NB4 (cell line): ENCODE measurements at regions not wholly inside any gene's neighbourhood (a gene's known extent, or its start where the extent isn't known, plus 50 kb on each side); places are given as distances from the start of the nearest gene placed in this dataset.

Experiments used
- DNase-seq: peaks from one replicate; pipeline ENCODE4 v3.0.0; 2010; ENCODE audit warnings: low read depth
- H3K4me3 ChIP-seq: one replicate; pipeline ENCODE4 v1.5.1; 2011; ENCODE audit warnings: mild to moderate bottlenecking, low read depth, low read length, moderate library complexity
- MAX ChIP-seq: IDR thresholded peaks from 2 replicates; pipeline ENCODE4 v1.6.1; 2011; ENCODE audit warnings: low read depth, low read length
- MYC ChIP-seq: IDR thresholded peaks from 2 replicates; pipeline ENCODE4 v1.6.1; 2011; ENCODE audit warnings: low read depth, low read length
- POLR2A ChIP-seq: IDR thresholded peaks from 2 replicates; pipeline ENCODE4 v1.6.1; 2011; ENCODE audit warnings: mild to moderate bottlenecking; ENCODE audit not compliant: insufficient read length; ENCODE audit errors: extremely low read depth
- TF ChIP-seq, protein P1 (sequence below): IDR thresholded peaks from one replicate; pipeline ENCODE4 v1.5.1; 2012; ENCODE audit warnings: low read depth, low read length

- no peak for TF ChIP-seq POLR2A
- no peak for TF ChIP-seq MAX
- TF ChIP-seq MYC = no peak
- TF ChIP-seq, protein P1, sequence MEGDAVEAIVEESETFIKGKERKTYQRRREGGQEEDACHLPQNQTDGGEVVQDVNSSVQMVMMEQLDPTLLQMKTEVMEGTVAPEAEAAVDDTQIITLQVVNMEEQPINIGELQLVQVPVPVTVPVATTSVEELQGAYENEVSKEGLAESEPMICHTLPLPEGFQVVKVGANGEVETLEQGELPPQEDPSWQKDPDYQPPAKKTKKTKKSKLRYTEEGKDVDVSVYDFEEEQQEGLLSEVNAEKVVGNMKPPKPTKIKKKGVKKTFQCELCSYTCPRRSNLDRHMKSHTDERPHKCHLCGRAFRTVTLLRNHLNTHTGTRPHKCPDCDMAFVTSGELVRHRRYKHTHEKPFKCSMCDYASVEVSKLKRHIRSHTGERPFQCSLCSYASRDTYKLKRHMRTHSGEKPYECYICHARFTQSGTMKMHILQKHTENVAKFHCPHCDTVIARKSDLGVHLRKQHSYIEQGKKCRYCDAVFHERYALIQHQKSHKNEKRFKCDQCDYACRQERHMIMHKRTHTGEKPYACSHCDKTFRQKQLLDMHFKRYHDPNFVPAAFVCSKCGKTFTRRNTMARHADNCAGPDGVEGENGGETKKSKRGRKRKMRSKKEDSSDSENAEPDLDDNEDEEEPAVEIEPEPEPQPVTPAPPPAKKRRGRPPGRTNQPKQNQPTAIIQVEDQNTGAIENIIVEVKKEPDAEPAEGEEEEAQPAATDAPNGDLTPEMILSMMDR = no peak
- DNase-seq = no peak
- no peak overlapping the region for H3K4me3 ChIP-seq
Measured at GRCh38 chr14:29064305-29064900, 297.8 kb downstream of the FOXG1 start.

DNA sequence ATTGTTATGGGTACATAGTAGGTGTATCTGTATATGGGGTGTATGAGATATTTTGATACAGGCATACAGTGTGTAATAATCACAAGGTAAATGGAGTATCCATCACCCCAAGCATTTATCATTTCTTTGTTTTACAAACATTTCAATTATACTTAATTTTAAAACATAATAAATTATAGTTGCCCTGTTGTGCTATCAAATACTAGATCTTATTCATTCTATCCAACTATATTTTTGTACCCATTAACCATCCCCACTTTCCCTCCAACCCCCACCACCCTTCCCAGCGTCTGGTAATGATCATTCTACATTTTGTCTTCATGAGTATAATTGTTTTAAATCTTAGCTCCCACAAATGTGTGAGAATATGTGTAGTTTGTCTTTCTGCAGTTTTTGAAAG is 302.6 kb downstream of the FOXG1 start:
- no peak overlapping the region for H3K4me3 ChIP-seq
- DNase-seq = no peak
- no peak for TF ChIP-seq POLR2A
- TF ChIP-seq MYC = no peak
- TF ChIP-seq, protein P1 = no peak
- TF ChIP-seq MAX = no peak

GRCh38 chr14:29075761-29076160 is 309.2 kb downstream of the FOXG1 start:
- no peak for DNase-seq
- no peak overlapping the region for H3K4me3 ChIP-seq
- TF ChIP-seq POLR2A (no peak), MAX (no peak), MYC (no peak)
- TF ChIP-seq, protein P1 = no peak

DNA sequence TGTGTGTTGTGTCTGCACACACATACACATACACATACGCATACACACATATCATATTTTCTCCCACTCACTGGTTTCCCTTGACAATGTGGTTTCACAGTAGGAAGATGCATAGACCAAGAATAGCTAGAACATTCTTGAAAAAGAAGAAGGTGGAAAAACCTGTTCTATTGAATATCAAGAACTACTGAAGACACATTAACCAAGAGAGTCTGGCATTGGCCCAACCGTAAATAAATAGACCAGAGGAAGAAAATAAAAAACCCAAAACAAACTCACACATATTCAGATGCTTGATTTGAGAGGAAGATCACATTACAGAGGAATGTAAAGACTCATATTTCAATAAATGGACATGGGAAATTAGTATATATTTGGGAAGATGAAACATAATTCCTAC is 311.3 kb downstream of the FOXG1 start:
- TF ChIP-seq MYC (no peak), MAX (no peak), POLR2A (no peak)
- TF ChIP-seq, protein P1 = no peak
- no peak for DNase-seq
- H3K4me3 ChIP-seq = no peak overlapping the region

DNA sequence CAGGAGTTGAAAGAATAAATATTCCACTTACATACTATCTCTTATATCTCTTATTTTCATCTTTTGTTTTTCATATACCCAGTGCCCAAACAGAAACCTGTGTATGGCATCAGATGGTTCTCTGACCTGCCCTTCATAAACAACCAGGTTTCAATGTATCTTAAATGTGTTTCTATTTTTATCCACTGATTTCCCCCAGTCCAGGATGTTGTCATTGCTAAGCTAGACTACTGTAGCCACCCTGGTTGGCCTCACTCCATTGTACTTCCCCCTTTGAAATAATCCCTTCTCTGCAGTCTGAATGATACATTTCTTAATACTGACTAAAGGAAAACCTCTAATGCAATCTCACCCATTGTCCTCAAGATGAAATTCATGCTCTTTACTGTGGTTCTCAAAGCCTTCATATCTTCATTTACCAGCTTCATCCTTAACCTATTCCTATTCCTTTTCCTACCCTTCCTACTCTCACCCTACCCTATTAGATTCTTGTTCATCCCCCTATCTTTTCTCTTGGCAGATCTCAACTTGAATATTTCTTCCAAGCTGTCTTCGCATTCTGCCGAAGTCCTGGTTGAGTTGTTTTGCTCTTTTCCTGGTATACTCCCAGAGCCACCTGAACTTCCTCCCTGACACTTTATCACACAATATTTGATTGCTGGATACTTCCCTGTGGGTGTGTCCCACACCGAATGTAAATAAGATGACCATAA is 312.4 kb downstream of the FOXG1 start:
- H3K4me3 ChIP-seq = no peak overlapping the region
- TF ChIP-seq MYC (no peak), MAX (no peak), POLR2A (no peak)
- TF ChIP-seq, protein P1 = no peak
- DNase-seq = no peak
